Neural cell (in vitro differentiated cells): ENCODE measurements at regions not wholly inside any gene's neighbourhood (a gene's known extent, or its start where the extent isn't known, plus 50 kb on each side); places are given as distances from the start of the nearest gene placed in this dataset.

Experiments used
- EZH2 ChIP-seq: fragments of 200-600, 300-800 bp; shearing (Covaris generic), sonication (generic); IDR thresholded peaks from 2 replicates; pipeline ENCODE4 v1.6.1; 2014; ENCODE audit warnings: antibody characterized with exemption, low read length, borderline replicate concordance, mild to moderate bottlenecking; ENCODE audit not compliant: insufficient read depth, poor library complexity, severe bottlenecking
- TAF1 ChIP-seq: IDR thresholded peaks from 2 replicates; pipeline ENCODE4 v1.6.1; 2012; ENCODE audit warnings: low read depth
- TF ChIP-seq, protein P1 (sequence below): fragments of 450-650 bp; IDR thresholded peaks from 2 replicates; pipeline ENCODE4 v1.5.1; 2014; ENCODE audit warnings: antibody characterized with exemption, mild to moderate bottlenecking, moderate library complexity; ENCODE audit not compliant: poor library complexity, severe bottlenecking
- TF ChIP-seq, protein P2 (sequence below): IDR thresholded peaks from 2 replicates; pipeline ENCODE4 v1.6.1; 2012; ENCODE audit warnings: borderline replicate concordance

DNA sequence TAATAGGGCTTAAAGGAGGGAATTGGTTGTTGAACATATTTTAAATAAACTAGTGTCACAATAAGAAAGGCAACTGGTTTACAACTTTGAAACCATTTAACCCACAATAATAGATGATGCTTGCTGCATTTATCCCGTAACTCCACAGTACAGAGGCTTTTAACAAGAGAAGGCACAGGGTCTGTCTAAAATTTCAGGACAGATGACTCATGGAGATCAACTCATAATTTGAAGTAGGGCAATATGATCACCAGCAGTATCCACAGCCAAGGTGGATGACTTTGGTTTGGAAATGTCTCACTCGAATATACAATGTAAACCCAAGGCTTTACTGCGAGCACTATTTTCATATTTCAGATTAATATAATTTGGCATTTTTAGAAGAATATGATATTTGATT, 340.2 kb downstream of the LRIG3 start:
- TF ChIP-seq, protein P1, sequence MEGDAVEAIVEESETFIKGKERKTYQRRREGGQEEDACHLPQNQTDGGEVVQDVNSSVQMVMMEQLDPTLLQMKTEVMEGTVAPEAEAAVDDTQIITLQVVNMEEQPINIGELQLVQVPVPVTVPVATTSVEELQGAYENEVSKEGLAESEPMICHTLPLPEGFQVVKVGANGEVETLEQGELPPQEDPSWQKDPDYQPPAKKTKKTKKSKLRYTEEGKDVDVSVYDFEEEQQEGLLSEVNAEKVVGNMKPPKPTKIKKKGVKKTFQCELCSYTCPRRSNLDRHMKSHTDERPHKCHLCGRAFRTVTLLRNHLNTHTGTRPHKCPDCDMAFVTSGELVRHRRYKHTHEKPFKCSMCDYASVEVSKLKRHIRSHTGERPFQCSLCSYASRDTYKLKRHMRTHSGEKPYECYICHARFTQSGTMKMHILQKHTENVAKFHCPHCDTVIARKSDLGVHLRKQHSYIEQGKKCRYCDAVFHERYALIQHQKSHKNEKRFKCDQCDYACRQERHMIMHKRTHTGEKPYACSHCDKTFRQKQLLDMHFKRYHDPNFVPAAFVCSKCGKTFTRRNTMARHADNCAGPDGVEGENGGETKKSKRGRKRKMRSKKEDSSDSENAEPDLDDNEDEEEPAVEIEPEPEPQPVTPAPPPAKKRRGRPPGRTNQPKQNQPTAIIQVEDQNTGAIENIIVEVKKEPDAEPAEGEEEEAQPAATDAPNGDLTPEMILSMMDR: no peak
- no peak for TF ChIP-seq TAF1
- TF ChIP-seq, protein P2, sequence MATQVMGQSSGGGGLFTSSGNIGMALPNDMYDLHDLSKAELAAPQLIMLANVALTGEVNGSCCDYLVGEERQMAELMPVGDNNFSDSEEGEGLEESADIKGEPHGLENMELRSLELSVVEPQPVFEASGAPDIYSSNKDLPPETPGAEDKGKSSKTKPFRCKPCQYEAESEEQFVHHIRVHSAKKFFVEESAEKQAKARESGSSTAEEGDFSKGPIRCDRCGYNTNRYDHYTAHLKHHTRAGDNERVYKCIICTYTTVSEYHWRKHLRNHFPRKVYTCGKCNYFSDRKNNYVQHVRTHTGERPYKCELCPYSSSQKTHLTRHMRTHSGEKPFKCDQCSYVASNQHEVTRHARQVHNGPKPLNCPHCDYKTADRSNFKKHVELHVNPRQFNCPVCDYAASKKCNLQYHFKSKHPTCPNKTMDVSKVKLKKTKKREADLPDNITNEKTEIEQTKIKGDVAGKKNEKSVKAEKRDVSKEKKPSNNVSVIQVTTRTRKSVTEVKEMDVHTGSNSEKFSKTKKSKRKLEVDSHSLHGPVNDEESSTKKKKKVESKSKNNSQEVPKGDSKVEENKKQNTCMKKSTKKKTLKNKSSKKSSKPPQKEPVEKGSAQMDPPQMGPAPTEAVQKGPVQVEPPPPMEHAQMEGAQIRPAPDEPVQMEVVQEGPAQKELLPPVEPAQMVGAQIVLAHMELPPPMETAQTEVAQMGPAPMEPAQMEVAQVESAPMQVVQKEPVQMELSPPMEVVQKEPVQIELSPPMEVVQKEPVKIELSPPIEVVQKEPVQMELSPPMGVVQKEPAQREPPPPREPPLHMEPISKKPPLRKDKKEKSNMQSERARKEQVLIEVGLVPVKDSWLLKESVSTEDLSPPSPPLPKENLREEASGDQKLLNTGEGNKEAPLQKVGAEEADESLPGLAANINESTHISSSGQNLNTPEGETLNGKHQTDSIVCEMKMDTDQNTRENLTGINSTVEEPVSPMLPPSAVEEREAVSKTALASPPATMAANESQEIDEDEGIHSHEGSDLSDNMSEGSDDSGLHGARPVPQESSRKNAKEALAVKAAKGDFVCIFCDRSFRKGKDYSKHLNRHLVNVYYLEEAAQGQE: no peak
- TF ChIP-seq EZH2: no peak
